IMR-90 (cell line): ENCODE measurements at regions not wholly inside any gene's neighbourhood (a gene's known extent, or its start where the extent isn't known, plus 50 kb on each side); places are given as distances from the start of the nearest gene placed in this dataset.

Experiments
- ATAC-seq: fragments of 200-7000 bp; cut with Tn5 transposase; 2 replicates; pipeline ENCODE4 v1.9.1; 2020; ENCODE audit warnings: low read depth, mild to moderate bottlenecking, moderate library complexity
- BruUV-seq: library from RNA; stranded (reverse); fragments of 400-500 nt; replicated peaks from 2 replicates; lab custom pipeline; 2021; lab: Mats Ljungman, UMichigan
- CTCF ChIA-PET: fragments of 300-600 bp; formaldehyde crosslinking; extraction: SDS; loops from one replicate; lab custom pipeline; 2021; ENCODE audit warnings: antibody characterized with exemption; lab: Yijun Ruan, JAX
- POLR2A ChIA-PET: fragments of 300-600 bp; sonication (Branson Sonifier 250); formaldehyde crosslinking; loops from one replicate; lab custom pipeline; 2022; ENCODE audit warnings: antibody characterized with exemption; ENCODE audit not compliant: unreplicated experiment; lab: Charles Lee
- DNase-seq: peaks from one replicate; pipeline ENCODE4 v3.0.0; 2013
- H2AFZ ChIP-seq: replicated peaks from 2 replicates; pipeline ENCODE3; 2013; ENCODE audit warnings: low read length, mild to moderate bottlenecking; ENCODE audit not compliant: poor library complexity
- H2AK5ac ChIP-seq: 2 replicates; pipeline ENCODE4 v1.6.1; 2013; ENCODE audit warnings: low read depth, low read length, inconsistent platforms
- H2AK9ac ChIP-seq: replicated peaks from 2 replicates; pipeline ENCODE3; 2013; ENCODE audit warnings: mild to moderate bottlenecking, low read depth, low read length, moderate library complexity; ENCODE audit not compliant: poor library complexity
- H2BK120ac ChIP-seq: 2 replicates; pipeline ENCODE4 v1.6.1; 2013; ENCODE audit warnings: low read depth, low read length, inconsistent platforms
- H2BK15ac ChIP-seq: 3 replicates; pipeline ENCODE4 v1.6.1; 2013; ENCODE audit warnings: low read depth, low read length, inconsistent platforms
- H2BK20ac ChIP-seq: 2 replicates; pipeline ENCODE4 v1.6.1; 2013; ENCODE audit warnings: low read depth, mild to moderate bottlenecking, inconsistent platforms, low read length, moderate library complexity
- H2BK5ac ChIP-seq: 2 replicates; pipeline ENCODE4 v1.6.1; 2013; ENCODE audit warnings: mild to moderate bottlenecking, low read depth, low read length, inconsistent platforms; ENCODE audit not compliant: poor library complexity, severe bottlenecking
- H3K14ac ChIP-seq: replicated peaks from 2 replicates; pipeline ENCODE4 v1.6.1; 2013; ENCODE audit warnings: low read depth, low read length, inconsistent platforms
- H3K18ac ChIP-seq: 2 replicates; pipeline ENCODE4 v1.6.1; 2013; ENCODE audit warnings: low read depth, low read length, control low read depth
- H3K23ac ChIP-seq: 2 replicates; pipeline ENCODE4 v1.6.1; 2013; ENCODE audit warnings: low read depth, low read length, inconsistent platforms
- H3K27ac ChIP-seq: 2 replicates; pipeline ENCODE4 v1.5.1; 2013; ENCODE audit warnings: mild to moderate bottlenecking, control low read depth, low read length; ENCODE audit not compliant: insufficient read depth
- H3K27me3 ChIP-seq: 2 replicates; pipeline ENCODE4 v1.6.1; 2013; ENCODE audit warnings: low read length; ENCODE audit not compliant: control insufficient read depth, insufficient read depth
- H3K36me3 ChIP-seq: 2 replicates; pipeline ENCODE4 v1.6.1; 2013; ENCODE audit warnings: low read length, mixed read lengths; ENCODE audit not compliant: control insufficient read depth, insufficient read depth
- H3K4ac ChIP-seq: 2 replicates; pipeline ENCODE4 v1.6.1; 2013; ENCODE audit warnings: low read depth, low read length, inconsistent platforms
- H3K4me1 ChIP-seq: 2 replicates; pipeline ENCODE4 v1.6.1; 2013; ENCODE audit warnings: low read length, mixed read lengths; ENCODE audit not compliant: control insufficient read depth, insufficient read depth
- H3K4me2 ChIP-seq: 2 replicates; pipeline ENCODE4 v1.6.1; 2013; ENCODE audit warnings: low read depth, mild to moderate bottlenecking, control low read depth, low read length, moderate library complexity
- H3K4me3 ChIP-seq: 2 replicates; pipeline ENCODE4 v1.5.1; 2013; ENCODE audit warnings: low read depth, mild to moderate bottlenecking, control low read depth, low read length, moderate library complexity; ENCODE audit not compliant: insufficient read depth
- H3K56ac ChIP-seq: 2 replicates; pipeline ENCODE4 v1.6.1; 2013; ENCODE audit warnings: low read length, inconsistent platforms; ENCODE audit not compliant: insufficient read depth; ENCODE audit errors: extremely low read depth
- H3K79me1 ChIP-seq, 2 experiments: 2 replicates each; pipeline ENCODE4 v1.6.1; 2013; ENCODE audit warnings: low read length in 2 of 2, inconsistent platforms in 1 of 2, low read depth in 1 of 2
- H3K9ac ChIP-seq: 2 replicates; pipeline ENCODE4 v1.6.1; 2013; ENCODE audit warnings: low read depth, low read length, control low read depth
- H3K9me1 ChIP-seq: 2 replicates; pipeline ENCODE4 v1.6.1; 2013; ENCODE audit warnings: low read length, inconsistent platforms; ENCODE audit not compliant: insufficient read depth
- H3K9me3 ChIP-seq: 2 replicates; pipeline ENCODE4 v1.6.1; 2013; ENCODE audit warnings: low read length; ENCODE audit not compliant: control insufficient read depth, insufficient read depth
- H4K20me1 ChIP-seq: 2 replicates; pipeline ENCODE4 v1.6.1; 2013; ENCODE audit warnings: low read length, inconsistent platforms; ENCODE audit not compliant: insufficient read depth
- H4K5ac ChIP-seq: 2 replicates; pipeline ENCODE4 v1.6.1; 2013; ENCODE audit warnings: mild to moderate bottlenecking, low read depth, low read length, control low read depth
- H4K8ac ChIP-seq, 2 experiments: 2 replicates each; pipeline ENCODE4 v1.6.1; 2013; ENCODE audit warnings: low read depth in 2 of 2, low read length in 2 of 2, control low read depth in 1 of 2, inconsistent platforms in 1 of 2
- H4K91ac ChIP-seq: 2 replicates; pipeline ENCODE4 v1.6.1; 2013; ENCODE audit warnings: low read depth, low read length, inconsistent platforms; ENCODE audit not compliant: insufficient read depth
- FOS ChIP-seq: fragments of 150-350 bp; IDR thresholded peaks from 2 replicates; pipeline ENCODE4 v1.6.1; 2016; ENCODE audit warnings: low read depth, low read length
- MAFK ChIP-seq: IDR thresholded peaks from 2 replicates; pipeline ENCODE4 v1.6.1; 2012; ENCODE audit warnings: low read depth, low read length, improper control_type of control experiment
- WGBS, 2 experiments: methylation state at CpG; one replicate each; pipeline versions ENCODE4 v1.1.5 to v1.1.7; 2013; ENCODE audit warnings: missing lambda C conversion rate in 2 of 2; ENCODE audit not compliant: insufficient read length in 1 of 2; ENCODE audit errors: extremely low coverage in 2 of 2; 5-methylcytosine and 5-hydroxymethylcytosine counted together
- dilution Hi-C: fragments of 300-500 bp; cut with HindIII; formaldehyde crosslinking; loops from one replicate; pipeline ENCODE4 v1.14.3; 2018; ENCODE audit warnings: low sequenced_read_pairs; ENCODE audit not compliant: unreplicated experiment
- in situ Hi-C: fragments of 300-500 bp; cut with MboI; formaldehyde crosslinking; loops from 3 replicates; pipeline ENCODE4 v1.14.3; 2019; ENCODE audit warnings: low sequenced_read_pairs, inconsistent platforms, mixed read lengths
- intact Hi-C: fragments of 100-400 bp; cut with micrococcal nuclease; formaldehyde crosslinking; loops from 2 replicates; pipeline ENCODE4 v1.10.0; 2022

- Histone ChIP-seq H3K4me3 (no peak overlapping the region), H3K9me3 (no peaks in the 10 kb centered on the region), H2BK120ac (no peak overlapping the region), H3K4me1 (no peaks in the 10 kb centered on the region), H3K9ac (no peak overlapping the region), H2AFZ (peak overlapping the region; percentile 23), H3K18ac (no peak overlapping the region), H2BK5ac (no peak overlapping the region), H3K4me2 (no peak overlapping the region), H3K23ac (no peak overlapping the region), H3K36me3 (no peaks in the 10 kb centered on the region), H3K9me1 (no peaks in the 10 kb centered on the region), H3K14ac (no peak overlapping the region), H3K27ac (no peak overlapping the region), H4K8ac (no peak overlapping the region), H3K79me1 (no peaks in the 10 kb centered on the region), H2AK9ac (peak overlapping the region; percentile 55), H3K27me3 (no peaks in the 10 kb centered on the region), H2BK15ac (no peak overlapping the region), H2AK5ac (no peak overlapping the region), H4K20me1 (no peaks in the 10 kb centered on the region), H4K5ac (no peak overlapping the region), H2BK20ac (0 out of 2 replicates have a peak overlapping the region, but pooled peaks have one; percentile 14), H3K56ac (no peak overlapping the region), H3K4ac (no peak overlapping the region), H4K91ac (no peak overlapping the region)
- CTCF ChIA-PET, result no interaction called here
- TF ChIP-seq MAFK, result no peak
- TF ChIP-seq FOS, result 0 out of 2 replicates have a peak, but pooled peaks have one; percentile 9
- POLR2A ChIA-PET, result no interaction called here
- DNase-seq (no peak), ATAC-seq (no peak)
- in situ Hi-C loops, result no loop called here
- 86% methylated on average over 2 of the region's 8 CpGs; no CpG with 5 or more reads in 1 of the 2 experiments for WGBS, 2 experiments
- BruUV-seq, result no TSS peak
- dilution Hi-C loops, result no loop called here
- intact Hi-C loops, result no loop called here
Measured at GRCh38 chr2:8551622-8552074, 130.2 kb upstream of the ID2 start.
